SK-N-SH (cell line): ENCODE measurements at regions not wholly inside any gene's neighbourhood (a gene's known extent, or its start where the extent isn't known, plus 50 kb on each side); places are given as distances from the start of the nearest gene placed in this dataset.

Source experiments
- CTCF ChIA-PET: fragments of 300-600, 350-600 bp; formaldehyde crosslinking; extraction: SDS; loops from one replicate; lab custom pipeline; 2021; lab: Yijun Ruan, JAX
- POLR2A ChIA-PET: fragments of 350-600 bp; sonication (Branson Sonifier 250); formaldehyde crosslinking; extraction: SDS; loops from one replicate; lab custom pipeline; 2020; ENCODE audit warnings: antibody characterized with exemption, inconsistent platforms; lab: Yijun Ruan, JAX
- DNase-seq: peaks from one replicate; pipeline ENCODE4 v3.0.0; 2012
- H2AFZ ChIP-seq: fragments of 200-600 bp; sonication (generic); 2 replicates; pipeline ENCODE4 v1.8.1; 2016; ENCODE audit warnings: antibody characterized with exemption, mild to moderate bottlenecking, low read depth
- H3F3A ChIP-seq: fragments of 200-600 bp; sonication (generic); replicated peaks from 2 replicates; pipeline ENCODE3; 2016; ENCODE audit warnings: antibody characterized with exemption, mild to moderate bottlenecking; ENCODE audit not compliant: insufficient read depth
- H3K27ac ChIP-seq, 2 experiments: fragments of 200-500 bp in 1 of 2; fragments of 200-600 bp in 1 of 2; sonication (Bioruptor generic) in 1 of 2; sonication (generic), shearing (Covaris generic) in 1 of 2; 2 replicates each; pipeline versions ENCODE4 v1.5.1 to v1.6.1; 2014 to 2016; ENCODE audit warnings: low read depth in 2 of 2, inconsistent platforms in 1 of 2, low read length in 1 of 2, mild to moderate bottlenecking in 1 of 2, mixed read lengths in 1 of 2
- H3K27me3 ChIP-seq: fragments of 200-600 bp; sonication (generic), shearing (Covaris generic); 2 replicates; pipeline ENCODE4 v1.6.1; 2016; ENCODE audit warnings: mixed run types; ENCODE audit not compliant: insufficient read depth
- H3K36me3 ChIP-seq, 2 experiments: fragments of 200-500 bp in 1 of 2; fragments of 200-600 bp in 1 of 2; sonication (Bioruptor generic) in 1 of 2; sonication (generic) in 1 of 2; replicated peaks in 1 of 2; 2 replicates each; pipeline versions ENCODE3 to v1.5.1; 2014 to 2016; ENCODE audit warnings: low read length in 1 of 2, mild to moderate bottlenecking in 1 of 2; ENCODE audit not compliant: insufficient read depth in 2 of 2, control insufficient read depth in 1 of 2
- H3K4me1 ChIP-seq, 2 experiments: fragments of 200-500 bp in 1 of 2; fragments of 200-600 bp in 1 of 2; sonication (Bioruptor generic) in 1 of 2; sonication (generic), shearing (Covaris generic) in 1 of 2; 2 replicates each; pipeline versions ENCODE4 v1.5.1 to v1.6.1; 2014 to 2016; ENCODE audit warnings: low read depth in 1 of 2, low read length in 1 of 2, mixed run types in 1 of 2; ENCODE audit not compliant: insufficient read depth in 2 of 2, control insufficient read depth in 1 of 2
- H3K4me2 ChIP-seq: fragments of 200-600 bp; sonication (generic), shearing (Covaris generic); 2 replicates; pipeline ENCODE4 v1.6.1; 2017; ENCODE audit warnings: mixed run types
- H3K4me3 ChIP-seq, 2 experiments: fragments of 200-500 bp in 1 of 2; fragments of 200-600 bp in 1 of 2; sonication (Bioruptor generic) in 1 of 2; sonication (generic), shearing (Covaris generic) in 1 of 2; 2 replicates each; pipeline versions ENCODE4 v1.5.1 to v1.8.1; 2014 to 2016; ENCODE audit warnings: low read depth in 2 of 2, inconsistent platforms in 1 of 2, low read length in 1 of 2, mild to moderate bottlenecking in 1 of 2, mixed read lengths in 1 of 2, moderate library complexity in 1 of 2
- H3K79me2 ChIP-seq: fragments of 200-600 bp; sonication (generic); 2 replicates; pipeline ENCODE4 v1.8.1; 2017; ENCODE audit warnings: mild to moderate bottlenecking; ENCODE audit not compliant: insufficient read depth
- H3K9ac ChIP-seq: fragments of 200-600 bp; sonication (generic); 2 replicates; pipeline ENCODE4 v1.6.1; 2017; ENCODE audit warnings: mixed run types
- H3K9me2 ChIP-seq: fragments of 200-600 bp; sonication (generic); 2 replicates; pipeline ENCODE4 v1.6.1; 2017; ENCODE audit warnings: mixed run types
- H3K9me3 ChIP-seq: fragments of 200-600 bp; sonication (generic); 2 replicates; pipeline ENCODE4 v1.6.1; 2017; ENCODE audit warnings: mixed run types, mild to moderate bottlenecking, moderate library complexity
- H4K20me1 ChIP-seq: fragments of 200-600 bp; sonication (generic); 2 replicates; pipeline ENCODE4 v1.6.1; 2017; ENCODE audit warnings: mild to moderate bottlenecking, mixed run types; ENCODE audit not compliant: insufficient read depth
- CHD2 ChIP-seq: fragments of 150-350 bp; IDR thresholded peaks from 2 replicates; pipeline ENCODE4 v1.6.1; 2018; ENCODE audit warnings: low read length; ENCODE audit not compliant: partially characterized antibody
- CTCF ChIP-seq: fragments of 200-600 bp; sonication (generic); IDR thresholded peaks from 2 replicates; pipeline ENCODE4 v1.6.1; 2017; ENCODE audit warnings: antibody characterized with exemption, mild to moderate bottlenecking, moderate library complexity
- EP300 ChIP-seq, 2 experiments: IDR thresholded peaks; 2 replicates each; pipeline versions ENCODE4 v1.4.0 to v1.6.1; 2012; ENCODE audit warnings: borderline replicate concordance in 1 of 2, low read depth in 1 of 2, low read length in 1 of 2
- FOXJ3 ChIP-seq: sonication (generic); formaldehyde crosslinking; IDR thresholded peaks from 2 replicates; pipeline ENCODE4 v1.5.1; 2020; ENCODE audit warnings: mild to moderate bottlenecking, missing genetic modification reagents
- FOXM1 ChIP-seq: IDR thresholded peaks from 2 replicates; pipeline ENCODE4 v1.4.0; 2012; ENCODE audit warnings: low read depth, mild to moderate bottlenecking
- GABPA ChIP-seq: IDR thresholded peaks from 2 replicates; pipeline ENCODE4 v1.4.0; 2012; ENCODE audit warnings: low read depth, mild to moderate bottlenecking
- GATA2 ChIP-seq: sonication (generic); formaldehyde crosslinking; IDR thresholded peaks from 2 replicates; pipeline ENCODE4 v1.5.0; 2020; ENCODE audit warnings: mild to moderate bottlenecking, missing genetic modification reagents
- IRF3 ChIP-seq: fragments of 150-350 bp; IDR thresholded peaks from 2 replicates; pipeline ENCODE4 v1.6.1; 2016; ENCODE audit warnings: mild to moderate bottlenecking, low read depth, low read length
- MEF2A ChIP-seq: IDR thresholded peaks from 2 replicates; pipeline ENCODE4 v1.4.0; 2012; ENCODE audit warnings: low read depth, borderline replicate concordance
- NRF1 ChIP-seq: IDR thresholded peaks from 2 replicates; pipeline ENCODE4 v1.6.1; 2012; ENCODE audit warnings: low read depth, mild to moderate bottlenecking, low read length
- PBX3 ChIP-seq: IDR thresholded peaks from 2 replicates; pipeline ENCODE4; 2012
- POLR2AphosphoS5 ChIP-seq: IDR thresholded peaks from 2 replicates; pipeline ENCODE4 v1.6.1; 2012; ENCODE audit warnings: low read depth, low read length
- RFX5 ChIP-seq: IDR thresholded peaks from 2 replicates; pipeline ENCODE4 v1.6.1; 2012; ENCODE audit warnings: mild to moderate bottlenecking, improper control_type of control experiment, low read length
- RXRA ChIP-seq: IDR thresholded peaks from 2 replicates; pipeline ENCODE4 v1.4.0; 2012; ENCODE audit warnings: low read depth, mild to moderate bottlenecking, borderline replicate concordance
- SIN3A ChIP-seq: IDR thresholded peaks from 2 replicates; pipeline ENCODE4 v1.6.1; 2012; ENCODE audit warnings: low read depth, mild to moderate bottlenecking, low read length, moderate library complexity, borderline replicate concordance
- TCF12 ChIP-seq: IDR thresholded peaks from 2 replicates; pipeline ENCODE4 v1.4.0; 2012
- TEAD4 ChIP-seq: IDR thresholded peaks from 2 replicates; pipeline ENCODE4 v1.4.0; 2012; ENCODE audit warnings: mild to moderate bottlenecking, borderline replicate concordance; ENCODE audit not compliant: insufficient read depth
- YY1 ChIP-seq: IDR thresholded peaks from 2 replicates; pipeline ENCODE4 v1.4.0; 2012; ENCODE audit warnings: low read depth, mild to moderate bottlenecking
- ZBTB33 ChIP-seq: IDR thresholded peaks from 2 replicates; pipeline ENCODE4 v1.4.0; 2012; ENCODE audit warnings: low read depth, borderline replicate concordance
- WGBS: methylation state at CpG from one replicate; pipeline ENCODE4 v1.1.6; 2017; ENCODE audit warnings: low lambda C conversion rate; 5-methylcytosine and 5-hydroxymethylcytosine counted together
- TF ChIP-seq, protein P1 (sequence below): IDR thresholded peaks from 2 replicates; pipeline ENCODE4 v1.4.0; 2012; ENCODE audit warnings: low read depth

GRCh38 chr1:184858288-184858687 lies 103.6 kb upstream of the EDEM3 start:
- WGBS: 10% methylated on average over 3 of the region's 3 CpGs
- no peak for TF ChIP-seq RFX5
- no peak for TF ChIP-seq ZBTB33
- TF ChIP-seq CHD2: no peak
- 0 out of 2 replicates have a peak, but pooled peaks have one; percentile 16 for TF ChIP-seq POLR2AphosphoS5
- TF ChIP-seq, protein P1, sequence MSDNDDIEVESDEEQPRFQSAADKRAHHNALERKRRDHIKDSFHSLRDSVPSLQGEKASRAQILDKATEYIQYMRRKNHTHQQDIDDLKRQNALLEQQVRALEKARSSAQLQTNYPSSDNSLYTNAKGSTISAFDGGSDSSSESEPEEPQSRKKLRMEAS: no peak
- TF ChIP-seq YY1: no peak
- no peak for TF ChIP-seq CTCF
- TF ChIP-seq IRF3: no peak
- no peak for TF ChIP-seq NRF1
- no peak for TF ChIP-seq GABPA
- TF ChIP-seq RXRA: no peak
- TF ChIP-seq GATA2 (CRISPR knock-in tag): 0 out of 2 replicates have a peak, but pooled peaks have one; percentile 47
- TF ChIP-seq EP300 (IDR thresholded peaks at IDR 0.05; ENCODE audit: borderline replicate concordance in 1 of 2, low read depth in 1 of 2, low read length in 1 of 2): peak in 1 of 2 experiments; percentile 25; a peak in 1 of 4 replicates
- no peak for TF ChIP-seq SIN3A
- no peak for TF ChIP-seq MEF2A
- no peak for TF ChIP-seq FOXJ3 (CRISPR knock-in tag)
- TF ChIP-seq TEAD4: 0 out of 2 replicates have a peak, but pooled peaks have one; percentile 37
- TF ChIP-seq TCF12: peak; percentile 43
- 0 out of 2 replicates have a peak, but pooled peaks have one; percentile 23 for TF ChIP-seq FOXM1
- peak; percentile 77 for TF ChIP-seq PBX3
- H3K4me1 ChIP-seq: peaks cover 7 to 18% of the 10 kb centered on the region in 2 experiments; a peak in 2 of 4 replicates
- H3K36me3 ChIP-seq: no peaks in the 10 kb centered on the region
- ChIA-PET CTCF (no interaction called here), POLR2A (no interaction called here)
- H3K4me2 ChIP-seq: no peak overlapping the region
- H4K20me1 ChIP-seq: no peaks in the 10 kb centered on the region
- DNase-seq: peak; percentile 38
- H3F3A ChIP-seq: peaks cover 9% of the 10 kb centered on the region
- no peaks in the 10 kb centered on the region for H3K27me3 ChIP-seq
- no peak overlapping the region for H3K4me3 ChIP-seq
- no peaks in the 10 kb centered on the region for H3K79me2 ChIP-seq
- H3K27ac ChIP-seq: peak overlapping the region; percentile 11 to 14; a peak in 2 of 4 replicates
- 0 out of 2 replicates have a peak overlapping the region, but pooled peaks have one; percentile 59 for H2AFZ ChIP-seq
- no peaks in the 10 kb centered on the region; the same call in 1 of the 2 replicates for H3K9me3 ChIP-seq
- H3K9ac ChIP-seq: no peak overlapping the region
- H3K9me2 ChIP-seq: no peaks in the 10 kb centered on the region
